H1 (cell line): ENCODE measurements at regions not wholly inside any gene's neighbourhood (a gene's known extent, or its start where the extent isn't known, plus 50 kb on each side); places are given as distances from the start of the nearest gene placed in this dataset.

Experiments
- CTCF ChIA-PET: fragments of 300-600 bp; sonication (Branson Sonifier 250); formaldehyde crosslinking; loops from one replicate; lab custom pipeline; 2021; ENCODE audit not compliant: partially characterized antibody; lab: Charles Lee
- POLR2A ChIA-PET: fragments of 300-600 bp; sonication (Branson Sonifier 250); formaldehyde crosslinking; loops from one replicate; lab custom pipeline; 2021; ENCODE audit warnings: inconsistent platforms; ENCODE audit not compliant: partially characterized antibody; lab: Charles Lee
- DNase-seq, 2 experiments: peaks; one replicate each; pipeline versions ENCODE4 v3.0.0 to v3.0.0-alpha.2; 2010 to 2022; ENCODE audit warnings: low spot score in 2 of 2, low read depth in 1 of 2, mixed read lengths in 1 of 2
- FAIRE-seq: peaks from 2 replicates; lab custom pipeline; 2011; peaks lifted over from hg19 to GRCh38; lab: Jason Lieb, UNC
- H2AFZ ChIP-seq: 2 replicates; pipeline ENCODE4 v1.8.1; 2012; ENCODE audit warnings: low read length, inconsistent platforms
- H2AK5ac ChIP-seq: 2 replicates; pipeline ENCODE4 v1.6.1; 2013; ENCODE audit warnings: low read depth, low read length
- H2BK120ac ChIP-seq: replicated peaks from 2 replicates; pipeline ENCODE3; 2013; ENCODE audit warnings: low read depth, low read length, inconsistent platforms
- H2BK12ac ChIP-seq: 2 replicates; pipeline ENCODE4 v1.6.1; 2013; ENCODE audit warnings: low read depth, low read length
- H2BK15ac ChIP-seq: 2 replicates; pipeline ENCODE4 v1.6.1; 2013; ENCODE audit warnings: low read length
- H2BK20ac ChIP-seq: 2 replicates; pipeline ENCODE4 v1.6.1; 2013; ENCODE audit warnings: low read length
- H2BK5ac ChIP-seq: 2 replicates; pipeline ENCODE4 v1.6.1; 2013; ENCODE audit warnings: low read depth, low read length
- H3K14ac ChIP-seq: 2 replicates; pipeline ENCODE4 v1.6.1; 2013; ENCODE audit warnings: inconsistent platforms; ENCODE audit not compliant: insufficient read length
- H3K18ac ChIP-seq: 2 replicates; pipeline ENCODE4 v1.6.1; 2013; ENCODE audit warnings: low read length; ENCODE audit errors: extremely low read depth
- H3K23ac ChIP-seq: 2 replicates; pipeline ENCODE4 v1.6.1; 2013; ENCODE audit warnings: inconsistent platforms; ENCODE audit not compliant: insufficient read length
- H3K23me2 ChIP-seq: 2 replicates; pipeline ENCODE4 v1.6.1; 2013; ENCODE audit warnings: low read depth, low read length
- H3K27ac ChIP-seq: 2 replicates; pipeline ENCODE4 v1.6.1; 2011; ENCODE audit warnings: low read depth, low read length, inconsistent platforms
- H3K27me3 ChIP-seq, 4 experiments: replicated peaks in 1 of 4; 1 replicate in 1 of 4; 2 replicates in 3 of 4; pipeline versions ENCODE4 v1.6.1 to v1.8.1; 2011 to 2013; ENCODE audit warnings: low read length in 3 of 4, mild to moderate bottlenecking in 3 of 4, inconsistent platforms in 2 of 4, mixed read lengths in 2 of 4, moderate library complexity in 1 of 4; ENCODE audit not compliant: control insufficient read depth in 3 of 4, insufficient read depth in 3 of 4; ENCODE audit errors: extremely low read depth in 1 of 4
- H3K36me3 ChIP-seq, 4 experiments: 2 replicates each; pipeline versions ENCODE4 v1.6.1 to v1.8.1; 2011 to 2013; ENCODE audit warnings: mild to moderate bottlenecking in 4 of 4, low read length in 3 of 4, moderate library complexity in 2 of 4, control low read depth in 1 of 4, inconsistent platforms in 1 of 4; ENCODE audit not compliant: insufficient read depth in 4 of 4, control insufficient read depth in 2 of 4
- H3K4ac ChIP-seq: replicated peaks from 2 replicates; pipeline ENCODE3; 2013; ENCODE audit warnings: low read length, low read depth, mixed read lengths, inconsistent platforms; ENCODE audit not compliant: insufficient read length
- H3K4me1 ChIP-seq, 4 experiments: replicated peaks in 1 of 4; 1 replicate in 1 of 4; 2 replicates in 3 of 4; pipeline versions ENCODE4 v1.6.1 to v1.8.1; 2011 to 2013; ENCODE audit warnings: low read length in 3 of 4, inconsistent platforms in 2 of 4, mixed read lengths in 1 of 4; ENCODE audit not compliant: insufficient read depth in 4 of 4, control insufficient read depth in 3 of 4
- H3K4me2 ChIP-seq, 2 experiments: 2 replicates each; pipeline versions ENCODE4 v1.6.1 to v1.8.1; 2011 to 2013; ENCODE audit warnings: low read depth in 2 of 2, low read length in 2 of 2, control low read depth in 1 of 2, inconsistent platforms in 1 of 2, mild to moderate bottlenecking in 1 of 2; ENCODE audit not compliant: insufficient read depth in 1 of 2
- H3K4me3 ChIP-seq, 4 experiments: fragments of 200-600, 300-600 bp in 1 of 4; sonication (generic), shearing (Covaris generic), sonication (Bioruptor Twin) in 1 of 4; 2 replicates each; pipeline versions ENCODE4 v1.5.1 to v1.8.1; 2011 to 2016; ENCODE audit warnings: low read length in 4 of 4, low read depth in 3 of 4, control low read depth in 2 of 4, inconsistent platforms in 2 of 4, mild to moderate bottlenecking in 2 of 4, mixed read lengths in 1 of 4, moderate library complexity in 1 of 4; ENCODE audit not compliant: insufficient read depth in 2 of 4; ENCODE audit errors: extremely low read depth in 1 of 4
- H3K56ac ChIP-seq: replicated peaks from 2 replicates; pipeline ENCODE3; 2013; ENCODE audit warnings: low read depth, mild to moderate bottlenecking, mixed read lengths, low read length, inconsistent platforms; ENCODE audit not compliant: insufficient read length
- H3K79me1 ChIP-seq: 2 replicates; pipeline ENCODE4 v1.6.1; 2013; ENCODE audit warnings: low read depth, low read length, control low read depth
- H3K79me2 ChIP-seq, 2 experiments: 2 replicates each; pipeline versions ENCODE4 v1.6.1 to v1.8.1; 2012 to 2013; ENCODE audit warnings: low read length in 2 of 2, mild to moderate bottlenecking in 2 of 2, inconsistent platforms in 1 of 2; ENCODE audit not compliant: insufficient read depth in 2 of 2, control insufficient read depth in 1 of 2
- H3K9ac ChIP-seq, 4 experiments: replicated peaks in 1 of 4; 1 replicate in 1 of 4; 2 replicates in 3 of 4; pipeline versions ENCODE4 v1.6.1 to v1.8.1; 2011 to 2013; ENCODE audit warnings: low read depth in 3 of 4, low read length in 3 of 4, control low read depth in 2 of 4, mild to moderate bottlenecking in 2 of 4, moderate library complexity in 2 of 4, inconsistent platforms in 1 of 4; ENCODE audit errors: extremely low read depth in 1 of 4
- H3K9me3 ChIP-seq, 2 experiments: 2 replicates each; pipeline versions ENCODE4 v1.6.1 to v1.8.1; 2012 to 2013; ENCODE audit warnings: mild to moderate bottlenecking in 2 of 2, moderate library complexity in 2 of 2, control low read depth in 1 of 2, inconsistent platforms in 1 of 2, low read depth in 1 of 2, low read length in 1 of 2, mixed read lengths in 1 of 2; ENCODE audit not compliant: insufficient read depth in 2 of 2
- H4K20me1 ChIP-seq, 2 experiments: replicated peaks in 1 of 2; 2 replicates each; pipeline versions ENCODE3 to v1.8.1; 2011 to 2013; ENCODE audit warnings: inconsistent platforms in 2 of 2, low read length in 2 of 2, mild to moderate bottlenecking in 1 of 2; ENCODE audit not compliant: insufficient read depth in 2 of 2, control insufficient read depth in 1 of 2
- H4K5ac ChIP-seq: 2 replicates; pipeline ENCODE4 v1.6.1; 2013; ENCODE audit warnings: low read length, low read depth, mixed read lengths, inconsistent platforms; ENCODE audit not compliant: insufficient read length
- H4K8ac ChIP-seq: 2 replicates; pipeline ENCODE4 v1.8.0; 2013; ENCODE audit warnings: mild to moderate bottlenecking, moderate library complexity, low read length, inconsistent platforms; ENCODE audit not compliant: insufficient read depth; ENCODE audit errors: extremely low read depth
- H4K91ac ChIP-seq: replicated peaks from 2 replicates; pipeline ENCODE3; 2013; ENCODE audit warnings: low read length, mixed read lengths, inconsistent platforms; ENCODE audit not compliant: insufficient read length
- CHD7 ChIP-seq: fragments of 300-600 bp; sonication (generic); IDR thresholded peaks from 2 replicates; pipeline ENCODE4 v1.7.1; 2012; ENCODE audit warnings: low read length, moderate library complexity, mild to moderate bottlenecking, inconsistent platforms; ENCODE audit not compliant: insufficient replicate concordance
- WGBS, 2 experiments: shearing (Covaris generic) in 1 of 2; methylation state at CpG; one replicate each; pipeline versions ENCODE4 v1.1.6 to v1.1.7; 2013 to 2015; ENCODE audit warnings: low lambda C conversion rate in 2 of 2, mixed read lengths in 2 of 2, inconsistent platforms in 1 of 2, low coverage in 1 of 2, missing lambda C conversion rate in 1 of 2; ENCODE audit not compliant: insufficient replicate concordance in 2 of 2, insufficient coverage in 1 of 2, insufficient read length in 1 of 2; ENCODE audit errors: extremely low coverage in 1 of 2, missing lambda C conversion rate in 1 of 2; 5-methylcytosine and 5-hydroxymethylcytosine counted together

- Histone ChIP-seq H3K4me1 (no peaks in the 10 kb centered on the region), H2AFZ (no peak overlapping the region), H3K4me3 (no peak overlapping the region), H3K27ac (no peak overlapping the region), H2BK5ac (no peak overlapping the region), H4K8ac (no peak overlapping the region), H3K23me2 (no peaks in the 10 kb centered on the region), H2BK12ac (no peak overlapping the region), H3K4ac (no peak overlapping the region), H2BK120ac (no peak overlapping the region), H3K56ac (no peak overlapping the region), H3K9ac (no peak overlapping the region), H3K4me2 (no peak overlapping the region), H2AK5ac (no peak overlapping the region), H3K23ac (no peak overlapping the region), H3K14ac (no peak overlapping the region), H4K5ac (no peak overlapping the region), H2BK20ac (no peak overlapping the region), H3K18ac (no peak overlapping the region), H2BK15ac (no peak overlapping the region), H3K79me1 (no peaks in the 10 kb centered on the region), H3K36me3 (no peaks in the 10 kb centered on the region), H4K91ac (no peak overlapping the region), H3K79me2 (no peaks in the 10 kb centered on the region), H3K9me3 (no peaks in the 10 kb centered on the region), H4K20me1 (no peaks in the 10 kb centered on the region), H3K27me3 (peaks cover 0 to 1% (median 0%) of the 10 kb centered on the region in 4 experiments; a peak in 1 of 7 replicates)
- DNase-seq (no peak), FAIRE-seq (no peak)
- ChIA-PET POLR2A (no interaction called here), CTCF (no interaction called here)
- WGBS, 2 experiments, result 97% methylated on average over 2 of the region's 2 CpGs; no CpG with 5 or more reads in 1 of the 2 experiments
- no peak for TF ChIP-seq CHD7
These were observed 709.9 kb downstream of the TFAP2A start for GRCh38 chr6:9704989-9705388.
